ENCODE measurements at regions not wholly inside any gene's neighbourhood (a gene's known extent, or its start where the extent isn't known, plus 50 kb on each side); places are given as distances from the start of the nearest gene placed in this dataset.

DNA sequence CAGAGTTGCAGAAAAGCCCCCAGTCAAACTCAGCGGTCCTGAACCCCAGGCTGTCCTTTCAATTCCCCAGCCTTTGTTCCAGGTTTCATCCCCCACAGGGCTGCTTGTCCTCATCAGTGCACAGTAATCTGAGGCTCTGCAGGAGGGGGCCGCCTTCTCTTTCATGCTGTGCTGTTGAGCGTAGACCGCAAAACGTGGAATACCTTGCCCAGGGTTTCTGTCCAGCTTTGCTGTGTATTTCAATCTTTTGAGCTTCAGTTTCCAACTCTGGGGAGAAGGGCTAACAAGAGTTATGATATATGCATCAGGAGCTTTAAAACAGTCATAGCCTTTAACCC lies 64.8 kb downstream of the FAM43A start:
- TF ChIP-seq, protein P1, sequence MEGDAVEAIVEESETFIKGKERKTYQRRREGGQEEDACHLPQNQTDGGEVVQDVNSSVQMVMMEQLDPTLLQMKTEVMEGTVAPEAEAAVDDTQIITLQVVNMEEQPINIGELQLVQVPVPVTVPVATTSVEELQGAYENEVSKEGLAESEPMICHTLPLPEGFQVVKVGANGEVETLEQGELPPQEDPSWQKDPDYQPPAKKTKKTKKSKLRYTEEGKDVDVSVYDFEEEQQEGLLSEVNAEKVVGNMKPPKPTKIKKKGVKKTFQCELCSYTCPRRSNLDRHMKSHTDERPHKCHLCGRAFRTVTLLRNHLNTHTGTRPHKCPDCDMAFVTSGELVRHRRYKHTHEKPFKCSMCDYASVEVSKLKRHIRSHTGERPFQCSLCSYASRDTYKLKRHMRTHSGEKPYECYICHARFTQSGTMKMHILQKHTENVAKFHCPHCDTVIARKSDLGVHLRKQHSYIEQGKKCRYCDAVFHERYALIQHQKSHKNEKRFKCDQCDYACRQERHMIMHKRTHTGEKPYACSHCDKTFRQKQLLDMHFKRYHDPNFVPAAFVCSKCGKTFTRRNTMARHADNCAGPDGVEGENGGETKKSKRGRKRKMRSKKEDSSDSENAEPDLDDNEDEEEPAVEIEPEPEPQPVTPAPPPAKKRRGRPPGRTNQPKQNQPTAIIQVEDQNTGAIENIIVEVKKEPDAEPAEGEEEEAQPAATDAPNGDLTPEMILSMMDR (IDR thresholded peaks at IDR 0.05): no peak
- TF ChIP-seq EZH2 (IDR thresholded peaks at IDR 0.05; ENCODE audit: borderline replicate concordance, insufficient read depth, low read depth, low read length, poor library complexity, severe bottlenecking): no peak

All from B cell (primary cell).